Stimulated activated CD8-positive, alpha-beta memory T cell treated with anti-CD3 and anti-CD28 coated beads, Interleukin-2, amount 100 ng/mL, for 48 hours (primary cell): ENCODE measurements at regions not wholly inside any gene's neighbourhood (a gene's known extent, or its start where the extent isn't known, plus 50 kb on each side); places are given as distances from the start of the nearest gene placed in this dataset.

Source experiments
- DNase-seq, 2 donors: peaks; one replicate each; pipeline ENCODE4 v3.0.0-alpha.2; 2020; ENCODE audit warnings: low read depth in 2 of 2

DNA sequence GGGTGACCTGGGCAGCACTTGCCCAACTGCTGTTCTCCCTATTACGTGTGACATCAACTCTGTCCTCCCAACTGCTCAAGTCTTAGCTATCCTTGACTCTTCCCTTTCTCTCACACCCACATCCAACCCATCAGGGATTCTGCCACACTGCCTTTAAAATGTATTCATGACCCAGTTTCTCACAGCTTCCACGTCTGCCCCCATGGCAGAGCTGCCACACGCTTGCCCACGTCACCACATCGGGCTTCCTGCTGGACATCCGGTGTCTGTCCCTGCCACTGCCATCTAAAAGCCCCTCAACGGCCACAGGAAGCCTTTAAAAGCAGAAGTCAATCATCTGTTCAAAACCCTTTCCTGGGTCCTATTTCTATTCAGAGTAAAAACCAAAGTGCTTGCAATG is 233.1 kb upstream of the POU3F3 start:
- DNase-seq = no peak

DNA sequence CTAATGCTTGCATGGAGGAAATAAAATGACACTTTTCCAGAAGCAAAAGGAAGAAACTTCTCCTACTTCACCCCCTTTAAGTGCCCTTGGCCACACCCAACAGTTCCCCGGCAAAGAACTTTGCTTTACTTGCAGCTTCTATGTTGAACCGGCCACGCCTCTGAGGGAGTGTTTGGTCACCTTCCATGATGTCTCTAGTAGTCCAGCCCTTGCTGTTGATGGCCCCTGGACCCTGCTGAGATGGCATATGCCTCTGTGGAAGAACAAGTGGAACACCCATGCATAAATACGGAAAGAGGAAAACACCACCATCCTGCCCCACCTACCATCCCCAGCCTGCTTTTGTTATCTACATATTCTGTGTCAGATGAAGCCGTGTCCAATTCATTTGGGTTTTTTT is 218.3 kb upstream of the POU3F3 start:
- no peak for DNase-seq

GRCh38 chr2:104638190-104638858 is 215.6 kb upstream of the POU3F3 start:
- no peak for DNase-seq

GRCh38 chr2:104638859-104639202 is 215.1 kb upstream of the POU3F3 start:
- DNase-seq = no peak

GRCh38 chr2:104641786-104642185 is 212.1 kb upstream of the POU3F3 start:
- DNase-seq = no peak

DNA sequence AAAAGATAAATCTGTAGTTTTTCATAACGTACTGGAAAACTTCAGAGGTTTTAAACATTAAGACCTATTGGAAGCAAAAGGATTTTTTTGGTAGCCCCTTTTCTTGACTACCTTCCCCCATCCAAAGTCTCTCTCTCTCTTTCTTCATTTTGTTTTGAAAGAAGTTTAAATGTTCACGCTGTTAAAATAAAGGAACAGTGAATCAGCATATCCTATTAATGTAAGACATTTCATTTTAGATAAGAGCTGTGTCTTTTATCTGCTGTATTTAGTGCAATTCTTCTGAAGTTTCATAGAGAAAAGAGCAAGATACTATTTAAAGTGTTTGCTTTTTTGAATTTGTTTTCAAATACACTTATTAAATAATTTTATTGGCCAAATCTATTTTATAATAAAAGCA is 205.5 kb upstream of the POU3F3 start:
- DNase-seq = no peak

DNA sequence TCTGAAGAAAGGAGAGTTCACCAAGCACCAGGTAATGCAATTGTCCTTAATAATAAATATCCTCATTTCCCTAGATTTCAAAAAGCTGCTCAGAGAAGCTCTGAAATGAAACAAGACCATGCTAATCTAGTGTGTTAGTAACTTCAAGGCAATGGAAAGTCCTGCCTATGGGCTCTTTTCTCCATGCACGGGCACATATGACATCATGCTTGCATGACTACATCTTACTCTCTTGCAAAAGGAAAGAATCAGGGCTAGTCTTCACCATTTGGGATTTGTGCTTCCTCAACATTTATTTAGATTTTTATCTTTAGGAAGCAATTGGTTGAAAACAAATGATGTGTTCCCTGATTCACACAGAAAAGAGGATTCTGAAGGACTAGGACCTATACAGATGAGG is 204.0 kb upstream of the POU3F3 start:
- DNase-seq = no peak

DNA sequence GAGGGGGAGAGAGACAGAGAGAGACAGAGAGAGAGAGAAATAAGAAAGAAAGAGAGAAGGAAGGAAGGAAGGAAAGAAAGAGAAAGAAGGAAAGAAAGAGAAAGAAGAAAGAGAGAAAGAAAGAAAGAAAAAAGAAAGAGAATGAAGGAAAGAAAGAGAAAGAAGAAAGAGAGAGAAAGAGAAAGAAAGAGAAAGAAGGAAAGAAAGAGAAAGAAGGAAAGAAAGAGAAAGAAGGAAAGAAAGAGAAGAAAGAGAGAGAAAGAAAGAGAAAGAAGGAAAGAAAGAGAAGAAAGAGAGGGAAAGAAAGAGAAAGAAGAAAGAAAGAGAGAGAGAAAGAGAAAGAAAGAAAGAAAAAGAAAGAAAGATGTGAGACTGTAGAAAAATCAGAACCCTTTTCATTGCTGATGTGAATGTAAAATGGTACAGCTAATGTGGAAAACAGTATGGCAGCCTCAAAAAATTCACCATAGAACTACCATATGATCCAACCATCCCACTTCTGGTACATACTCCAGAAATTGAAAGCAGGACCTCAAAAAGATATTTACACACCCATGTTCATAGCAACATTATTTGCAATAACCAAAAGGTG is 203.4 kb upstream of the POU3F3 start:
- no peak for DNase-seq

DNA sequence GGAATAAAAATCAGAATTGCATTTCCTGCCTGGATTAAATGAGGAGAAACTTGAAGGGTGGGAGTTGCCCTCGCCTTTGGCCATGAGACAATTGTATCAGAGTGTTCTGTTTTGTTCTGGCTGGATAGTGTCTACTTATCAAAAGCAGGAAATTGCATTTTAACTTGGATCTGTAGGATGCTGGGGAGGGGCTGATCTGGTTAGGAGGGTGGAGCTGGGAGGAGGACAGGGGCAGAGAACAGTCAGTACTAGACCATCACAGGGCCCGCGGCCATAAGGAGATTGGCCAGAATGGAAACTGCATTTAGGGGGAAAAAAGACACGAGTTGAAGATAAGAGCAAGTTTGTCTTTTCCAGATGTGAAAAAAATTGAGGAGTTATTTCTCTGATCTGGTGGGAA is 199.1 kb upstream of the POU3F3 start:
- DNase-seq = no peak

GRCh38 chr2:104656571-104657163 is 197.2 kb upstream of the POU3F3 start:
- no peak for DNase-seq

- DNase-seq = no peak
Measured at GRCh38 chr2:104658144-104658835, 195.6 kb upstream of the POU3F3 start.

DNA sequence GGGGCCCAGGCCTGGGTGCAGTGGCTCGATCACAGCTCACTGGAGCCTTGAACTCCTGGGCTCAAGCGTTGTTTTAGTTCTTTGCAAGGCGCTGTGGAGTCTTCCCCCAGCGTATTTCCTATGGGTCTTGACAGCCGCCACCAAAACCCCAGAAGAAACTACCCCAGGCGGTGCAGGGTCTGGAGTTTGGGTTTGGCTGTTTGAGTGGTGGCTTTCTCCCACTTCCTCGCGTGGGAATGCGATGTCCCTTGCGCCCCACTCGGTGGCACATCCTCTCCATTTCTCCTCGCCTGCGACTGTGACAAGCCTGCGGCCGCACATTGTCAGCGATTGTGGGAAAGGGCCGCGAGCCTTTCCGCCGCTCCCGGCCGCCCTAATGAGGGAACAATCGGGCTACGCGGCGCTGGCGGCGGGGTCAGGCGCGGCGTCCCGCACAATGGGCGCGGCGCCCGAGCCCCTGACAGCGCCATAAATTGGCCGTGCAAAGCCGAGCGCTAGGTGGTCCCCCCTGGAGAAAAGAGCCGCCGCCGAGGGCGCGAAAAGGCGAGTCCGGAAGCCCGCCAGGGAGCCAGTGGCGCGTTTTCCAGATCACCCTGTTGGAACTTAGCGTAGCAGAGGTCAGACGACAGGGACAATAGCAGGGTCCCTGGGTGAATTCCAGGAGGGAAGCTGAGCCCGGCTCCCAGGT is 194.9 kb upstream of the POU3F3 start:
- DNase-seq = no peak

DNA sequence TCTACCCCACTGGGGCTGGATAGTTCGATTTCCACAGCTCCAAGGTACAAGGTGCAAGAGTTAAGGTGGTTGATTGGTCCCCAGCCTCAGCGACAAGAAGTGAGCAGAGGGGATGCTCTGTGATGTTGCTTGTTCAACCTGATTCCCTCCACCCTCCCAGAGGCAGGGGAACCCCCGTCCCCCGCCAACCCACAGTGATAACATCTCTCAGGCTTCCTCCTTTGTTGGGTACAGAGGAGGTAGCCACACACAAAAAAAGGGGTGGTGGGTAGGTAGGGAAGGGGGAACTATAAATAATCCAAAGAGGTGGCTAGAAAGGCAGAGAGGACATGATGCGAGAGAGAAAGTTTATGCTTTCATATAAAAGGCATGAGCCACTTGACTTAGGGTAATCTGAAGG is 192.9 kb upstream of the POU3F3 start:
- DNase-seq = no peak

GRCh38 chr2:104664672-104665071 is 189.2 kb upstream of the POU3F3 start:
- DNase-seq = no peak

- DNase-seq = no peak
Measured at GRCh38 chr2:104668631-104669030, 185.3 kb upstream of the POU3F3 start.

- DNase-seq = no peak
Measured at GRCh38 chr2:104673225-104673624, 180.7 kb upstream of the POU3F3 start.

DNA sequence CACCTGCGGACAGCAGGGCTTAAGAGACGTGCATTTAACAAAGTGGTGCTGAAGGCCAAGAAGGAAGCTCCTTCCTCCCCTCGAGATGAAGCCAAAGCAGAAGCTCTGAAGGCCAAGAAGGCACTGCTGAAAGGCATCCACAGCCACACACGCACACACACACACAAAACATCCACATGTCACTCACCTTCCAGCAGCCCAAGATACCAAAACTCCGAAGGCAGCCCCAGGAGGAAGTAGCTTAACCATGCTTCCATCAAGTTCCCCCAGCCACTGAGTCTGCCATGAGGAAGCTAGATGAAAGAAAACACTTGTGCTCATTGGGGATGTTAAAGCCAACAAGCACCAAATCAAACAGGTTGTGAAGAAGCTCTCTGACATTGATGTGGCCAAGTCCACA is 175.7 kb upstream of the POU3F3 start:
- no peak for DNase-seq

DNA sequence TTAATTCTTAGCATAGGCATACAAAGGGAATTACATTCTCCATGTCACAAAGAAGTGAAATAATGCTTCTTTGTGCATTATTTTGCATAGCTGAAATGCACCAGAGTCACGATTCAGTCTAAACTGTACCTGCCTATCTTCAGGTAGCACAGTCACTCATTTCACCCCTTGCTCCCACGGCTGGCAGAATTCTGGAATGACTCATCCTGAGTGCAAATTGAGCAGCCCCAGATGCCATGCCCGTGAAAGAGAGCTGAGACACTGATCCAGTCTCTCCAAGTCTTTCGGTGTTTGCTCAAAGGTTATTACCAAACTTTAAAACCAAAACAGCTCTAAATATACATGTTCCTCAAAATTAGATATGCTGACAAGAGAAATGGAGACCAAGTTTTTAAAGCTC is 168.3 kb upstream of the POU3F3 start:
- DNase-seq = no peak

DNA sequence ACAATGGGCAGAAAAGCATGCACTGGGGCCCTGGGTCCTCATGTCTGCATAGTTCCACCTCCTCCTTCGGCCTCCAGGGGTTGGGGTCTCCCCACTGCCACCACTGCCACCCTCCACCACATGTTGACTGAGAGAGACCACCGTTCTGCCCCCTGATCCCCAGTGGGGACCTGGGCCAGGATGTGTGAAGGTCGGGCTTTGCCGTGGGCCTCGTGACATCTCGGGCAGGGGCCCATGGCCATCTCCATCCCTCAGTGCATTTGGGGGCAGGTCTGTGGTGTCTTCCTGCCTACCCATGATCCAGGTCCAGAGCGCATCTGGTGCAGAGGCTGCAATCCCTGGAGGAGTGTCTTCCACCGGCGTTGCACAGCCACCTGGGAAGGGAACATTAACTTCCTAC is 166.8 kb upstream of the POU3F3 start:
- no peak for DNase-seq

DNA sequence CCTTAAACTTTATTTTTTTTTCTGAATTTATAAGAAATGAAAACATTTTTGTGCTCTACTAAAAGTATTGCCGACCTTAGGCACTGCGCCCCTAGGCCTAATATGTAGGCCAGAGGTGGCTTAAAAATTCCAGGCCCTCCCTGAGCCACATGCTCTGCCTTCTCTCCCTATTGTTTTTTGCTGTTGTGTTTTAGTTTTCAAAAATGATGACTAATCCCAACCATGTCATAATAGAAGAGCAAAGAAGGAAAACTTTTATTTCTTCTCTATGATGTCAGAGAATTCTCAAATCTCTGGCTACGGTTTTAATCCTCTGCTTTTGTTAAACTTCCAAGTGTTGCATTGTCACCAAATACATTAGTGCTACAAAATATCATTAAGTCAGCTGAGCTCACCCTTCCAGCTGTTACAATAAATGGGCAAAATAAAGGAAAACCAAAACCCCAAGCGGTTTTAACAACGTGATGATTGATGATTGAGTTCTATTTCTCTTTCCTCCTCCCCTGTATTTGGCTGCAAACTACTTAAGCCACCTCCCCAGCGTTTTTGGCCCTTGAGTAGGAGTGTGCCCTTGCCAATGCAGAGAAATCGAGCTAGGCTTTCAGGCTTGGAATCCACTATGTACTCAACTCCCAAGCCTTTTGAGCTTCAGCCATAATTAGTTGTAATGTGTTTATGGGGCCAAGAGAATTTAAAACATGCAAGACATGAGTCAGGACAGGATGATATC is 163.5 kb upstream of the POU3F3 start:
- no peak for DNase-seq

DNA sequence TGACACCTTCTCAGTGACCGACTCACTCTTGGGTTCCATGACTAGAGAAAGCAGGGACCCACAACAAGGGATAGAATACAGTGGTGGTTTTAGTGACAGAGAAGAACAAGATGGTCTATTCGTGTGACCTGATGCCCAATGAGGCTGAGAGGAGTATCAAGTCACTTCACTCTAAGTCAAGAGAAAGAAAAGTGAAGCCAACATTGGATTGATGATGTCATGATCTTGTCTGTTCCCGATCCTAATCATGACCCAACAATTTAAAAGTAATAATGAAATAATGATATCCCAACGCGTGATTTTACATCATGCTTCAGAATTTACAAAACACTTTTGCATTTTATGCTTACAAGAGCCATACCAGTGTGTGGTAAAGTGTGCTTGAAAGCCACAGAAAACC is 155.6 kb upstream of the POU3F3 start:
- no peak for DNase-seq

DNA sequence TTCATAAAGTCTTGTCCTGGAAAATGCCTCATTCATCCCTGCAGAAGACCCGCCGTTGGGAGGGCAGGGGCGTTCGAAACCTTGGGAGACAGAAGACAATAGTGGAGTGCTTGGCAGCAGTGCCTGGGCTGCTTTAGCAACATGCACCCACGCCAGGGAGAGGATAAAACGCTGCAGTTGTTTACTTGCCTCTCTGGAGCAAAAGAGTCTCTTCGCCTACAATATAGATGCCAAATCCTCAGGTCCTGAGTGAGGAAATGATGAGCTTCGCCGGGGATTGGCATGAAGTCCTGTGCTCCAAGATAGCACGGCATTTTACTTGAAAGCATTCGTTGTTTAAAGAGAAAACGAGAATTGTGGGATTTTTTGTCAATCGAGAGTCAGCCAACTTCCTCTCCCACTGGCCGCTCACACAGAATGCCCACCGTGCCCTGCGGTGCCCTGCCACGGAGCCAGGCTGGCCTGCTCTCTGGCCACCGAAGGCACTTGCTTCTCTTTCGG is 152.5 kb upstream of the POU3F3 start:
- DNase-seq = no peak
